ENCODE measurements at regions not wholly inside any gene's neighbourhood (a gene's known extent, or its start where the extent isn't known, plus 50 kb on each side); places are given as distances from the start of the nearest gene placed in this dataset.

DNA sequence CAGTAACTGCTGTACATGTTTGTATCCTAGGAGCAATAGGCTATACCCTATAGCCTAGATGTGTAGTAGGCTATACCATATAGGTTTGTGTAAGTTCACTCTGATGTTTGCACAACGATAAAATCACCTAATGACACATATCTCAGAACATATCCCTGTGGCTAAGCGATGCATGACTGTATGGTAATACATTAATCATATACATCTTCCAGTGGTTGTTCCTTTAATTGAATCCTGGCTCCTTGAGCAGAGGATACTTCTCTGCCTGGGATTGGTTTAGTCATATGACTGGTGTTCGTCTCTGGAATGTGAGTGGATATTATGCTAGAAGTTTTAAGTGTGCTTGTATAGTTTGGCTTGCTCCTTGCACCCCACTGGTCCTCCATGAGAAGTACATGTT is 425.8 kb downstream of the MAN2A1 start:
- dilution Hi-C loops (cut with MboI; ENCODE audit: extremely low pct_ligation_motif_present, low sequenced_read_pairs) (no loop called here), intact Hi-C loops (cut with micrococcal nuclease) (no loop called here)
- no TSS peak for BruUV-seq (replicated peaks)

More for the DNA sequence above, 425.8 kb downstream of the MAN2A1 start:
- H3K9me3 ChIP-seq (replicated peaks; ENCODE audit: control insufficient read depth, insufficient read depth, low read length), result peaks cover 3% of the 10 kb centered on the region
- no peak overlapping the region for H2AFZ ChIP-seq (ENCODE audit: low read depth, low read length)
- no peak overlapping the region for H3K4me2 ChIP-seq (ENCODE audit: insufficient read depth, low read length)
- no peaks in the 10 kb centered on the region for H3K36me3 ChIP-seq (ENCODE audit: control insufficient read depth in 2 of 2, extremely low read depth in 1 of 2, insufficient read depth in 2 of 2, low read length in 2 of 2)
- H3K27ac ChIP-seq (ENCODE audit: insufficient read depth, low read depth, low read length), result no peak overlapping the region
- FAIRE-seq (no peak), DNase-seq (ENCODE audit: low read depth, low spot score) (no peak)
- H3K4me1 ChIP-seq (ENCODE audit: control insufficient read depth, extremely low read depth, insufficient read depth, low read length), result no peaks in the 10 kb centered on the region
- TF ChIP-seq MYC (IDR thresholded peaks at IDR 0.05; ENCODE audit: low read depth, low read length), result no peak
- TF ChIP-seq FOS (IDR thresholded peaks at IDR 0.05; ENCODE audit: borderline replicate concordance, insufficient read depth, low read length), result no peak
- no peak for TF ChIP-seq POLR2A (IDR thresholded peaks at IDR 0.05; ENCODE audit: low read depth, low read length)
- no peak for TF ChIP-seq POLR2AphosphoS5 (IDR thresholded peaks at IDR 0.05; ENCODE audit: insufficient read depth, low read depth, low read length)
- no peak for TF ChIP-seq MAX (IDR thresholded peaks at IDR 0.05; ENCODE audit: insufficient read depth, insufficient read length)
- no peak for TF ChIP-seq EZH2 (IDR thresholded peaks at IDR 0.05; ENCODE audit: borderline replicate concordance, low read depth, low read length, severe bottlenecking)
- TF ChIP-seq CTCF (IDR thresholded peaks at IDR 0.05; ENCODE audit: extremely low read depth in 1 of 2, insufficient read depth in 1 of 2, low read depth in 1 of 2, low read length in 2 of 2), result no peak
- no peak for TF ChIP-seq GATA2 (IDR thresholded peaks at IDR 0.05; ENCODE audit: insufficient read depth, insufficient read length, low read depth, low read length)
- TF ChIP-seq JUN (IDR thresholded peaks at IDR 0.05; ENCODE audit: borderline replicate concordance, insufficient read depth, insufficient read length, low read depth), result no peak
- no peaks in the 10 kb centered on the region for H4K20me1 ChIP-seq (replicated peaks; ENCODE audit: control insufficient read depth, extremely low read depth, insufficient read depth, low read length)
- no peaks in the 10 kb centered on the region for H3K27me3 ChIP-seq (ENCODE audit: control insufficient read depth in 2 of 2, insufficient read depth in 2 of 2, low read length in 2 of 2)
- no peak overlapping the region for H3K4me3 ChIP-seq (replicated peaks in 1 of 3; ENCODE audit: insufficient read depth in 1 of 3, low read depth in 1 of 3, low read length in 3 of 3)
- H3K9ac ChIP-seq (replicated peaks; ENCODE audit: extremely low read depth, insufficient read depth, low read length), result no peak overlapping the region
- H3K9me1 ChIP-seq (replicated peaks; ENCODE audit: control insufficient read depth, extremely low read depth, insufficient read depth, low read length), result no peaks in the 10 kb centered on the region
- H3K79me2 ChIP-seq (ENCODE audit: control insufficient read depth, insufficient read depth, low read length), result no peaks in the 10 kb centered on the region
- ChIA-PET CTCF (no interaction called here), POLR2A (no interaction called here)

Data from endothelial cell of umbilical vein (primary cell).